SK-N-MC (cell line): ENCODE measurements at regions not wholly inside any gene's neighbourhood (a gene's known extent, or its start where the extent isn't known, plus 50 kb on each side); places are given as distances from the start of the nearest gene placed in this dataset.

Experiments
- EZH2 ChIP-seq: fragments of 200-600 bp; sonication (generic); IDR thresholded peaks from one replicate; pipeline ENCODE4 v1.6.1; 2017; ENCODE audit warnings: antibody characterized with exemption
- FOXP2 ChIP-seq: optimal IDR thresholded peaks from 2 replicates; pipeline ENCODE3; 2011; ENCODE audit warnings: mild to moderate bottlenecking, moderate library complexity; ENCODE audit not compliant: insufficient read depth; ENCODE audit errors: extremely low read length, control extremely low read depth
- POLR2AphosphoS5 ChIP-seq: IDR thresholded peaks from 2 replicates; pipeline ENCODE4 v1.6.1; 2012; ENCODE audit warnings: mild to moderate bottlenecking, low read depth, low read length, borderline replicate concordance

- TF ChIP-seq EZH2 (no peak), POLR2AphosphoS5 (no peak), FOXP2 (no peak)
Observed at GRCh38 chr20:22430746-22431168, 153.6 kb downstream of the FOXA2 start.
